CD4-positive, alpha-beta T cell treated with Interleukin-6 at 100 ng/mL for 8 hours (primary cell): ENCODE measurements at regions not wholly inside any gene's neighbourhood (a gene's known extent, or its start where the extent isn't known, plus 50 kb on each side); places are given as distances from the start of the nearest gene placed in this dataset.
"Not testable (repeated sequence)": the region's sequence is repeated elsewhere in the genome, so short reads cannot be mapped to it uniquely, and the experiment has no call there.

Source experiments
- DNase-seq: peaks from one replicate; pipeline ENCODE4 v3.0.0-alpha.2; 2020; ENCODE audit warnings: mixed read lengths, low spot score

DNA sequence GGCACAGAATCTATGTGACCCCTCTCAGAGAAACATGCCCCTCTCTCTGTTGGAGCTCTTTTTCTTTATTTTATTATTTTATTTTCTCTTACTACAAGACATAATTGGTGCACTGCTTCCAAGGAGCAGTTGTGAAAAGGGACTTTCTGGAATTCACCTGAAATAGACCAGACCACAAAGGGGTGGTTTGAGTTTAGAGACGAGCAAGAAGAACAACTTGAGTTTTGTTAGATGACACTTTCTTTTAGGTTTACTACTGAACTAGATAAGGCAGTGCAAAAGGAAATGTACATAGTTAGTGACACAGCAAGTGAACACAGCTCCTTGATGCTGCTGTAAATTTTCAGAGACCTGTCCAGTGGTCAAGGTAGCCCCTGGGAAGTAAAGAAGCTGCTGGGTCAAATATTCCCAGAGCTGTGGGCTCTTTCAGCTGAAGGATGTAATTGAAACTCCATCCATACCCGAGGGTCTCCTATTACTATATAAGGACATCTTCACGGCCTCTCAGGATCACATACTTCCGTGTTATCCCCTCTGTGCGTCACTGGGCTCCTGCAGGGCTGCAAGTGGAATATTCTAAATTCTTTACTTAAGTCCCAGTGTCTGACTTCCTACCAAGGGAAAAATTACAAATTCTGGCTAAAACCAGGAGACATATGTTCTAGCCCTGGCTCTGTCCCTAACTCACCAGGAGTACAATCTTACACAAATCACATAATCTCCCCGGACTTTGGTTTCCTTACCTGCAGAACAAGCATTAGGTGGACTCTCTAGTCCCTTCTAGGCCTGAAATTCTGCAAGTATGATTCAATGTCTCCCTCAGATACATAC lies 69.1 kb upstream of the ADTRP start:
- DNase-seq: no peak

GRCh38 chr6:11847068-11847467 lies 68.5 kb upstream of the ADTRP start:
- not testable (repeated sequence) for DNase-seq

- no peak for DNase-seq
Measured at GRCh38 chr6:11845664-11846577, 67.3 kb upstream of the ADTRP start.

GRCh38 chr6:11842795-11843194 lies 64.2 kb upstream of the ADTRP start:
- DNase-seq: not testable (repeated sequence)

GRCh38 chr6:11835065-11835464 lies 56.5 kb upstream of the ADTRP start:
- DNase-seq: no peak

DNA sequence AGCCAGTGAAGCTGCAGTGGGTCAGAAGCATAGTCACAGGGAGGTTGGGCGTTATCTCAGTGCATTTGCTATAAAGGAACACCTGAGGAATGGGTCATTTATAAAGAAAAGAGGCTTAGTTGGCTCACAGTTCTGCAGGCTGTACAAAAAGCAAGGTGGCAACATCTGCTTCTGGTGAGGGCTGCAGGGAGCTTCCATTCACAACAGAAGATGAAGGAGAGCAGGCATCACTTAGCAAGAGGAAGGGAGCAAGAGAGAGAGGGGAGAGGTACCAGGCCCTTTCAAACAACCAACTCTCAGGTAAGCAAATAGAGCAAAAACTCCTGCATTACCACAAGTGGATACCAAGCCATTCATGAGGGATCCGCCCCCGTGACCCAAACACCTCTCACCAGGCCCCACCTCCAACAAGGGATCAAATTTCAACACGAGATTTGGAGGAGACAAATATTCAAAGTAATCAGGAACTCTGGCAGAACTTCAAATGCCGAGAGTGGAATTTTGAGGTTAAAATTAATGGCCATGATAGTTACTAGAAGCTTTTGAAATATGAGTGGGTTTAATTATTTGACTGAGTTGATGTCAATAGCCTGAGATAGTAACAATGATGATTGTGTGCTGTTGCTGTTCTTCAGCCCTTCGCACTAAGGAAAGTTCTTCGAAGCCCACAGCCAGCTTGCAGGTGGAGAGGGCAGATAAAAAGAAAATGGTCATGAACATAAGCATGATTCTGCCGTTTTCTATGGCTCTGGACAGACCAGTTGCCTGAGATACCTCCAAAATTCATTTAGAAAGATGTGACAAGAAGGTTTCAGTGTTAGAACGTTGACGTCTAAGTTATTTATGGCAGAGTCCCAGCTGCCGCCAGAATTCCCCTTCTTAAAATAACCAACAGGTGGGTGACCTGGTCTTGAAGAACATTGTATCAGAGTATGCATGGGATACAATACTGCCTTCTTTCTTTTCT lies 55.3 kb upstream of the ADTRP start:
- no peak for DNase-seq

DNA sequence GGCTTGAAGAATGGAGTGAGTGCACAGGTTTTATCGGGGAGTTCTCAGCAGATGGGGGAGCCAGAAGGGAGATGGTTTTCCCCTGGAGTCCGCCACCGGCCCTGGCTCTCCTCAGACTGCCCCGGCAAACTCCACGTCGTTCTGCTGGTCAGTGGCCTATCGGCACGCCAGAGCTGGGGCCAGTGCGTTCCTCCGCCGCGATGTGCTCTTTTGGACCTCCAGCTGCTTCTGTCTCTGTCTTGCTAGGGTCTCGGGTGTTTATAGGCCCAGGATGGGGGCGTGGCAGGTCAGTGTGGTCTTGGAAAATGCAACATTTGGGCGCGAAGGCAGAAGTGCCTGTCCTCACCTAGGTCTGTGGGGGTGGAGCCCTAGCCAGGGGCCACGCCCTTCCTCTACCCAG lies 53.0 kb upstream of the ADTRP start:
- no peak for DNase-seq

DNA sequence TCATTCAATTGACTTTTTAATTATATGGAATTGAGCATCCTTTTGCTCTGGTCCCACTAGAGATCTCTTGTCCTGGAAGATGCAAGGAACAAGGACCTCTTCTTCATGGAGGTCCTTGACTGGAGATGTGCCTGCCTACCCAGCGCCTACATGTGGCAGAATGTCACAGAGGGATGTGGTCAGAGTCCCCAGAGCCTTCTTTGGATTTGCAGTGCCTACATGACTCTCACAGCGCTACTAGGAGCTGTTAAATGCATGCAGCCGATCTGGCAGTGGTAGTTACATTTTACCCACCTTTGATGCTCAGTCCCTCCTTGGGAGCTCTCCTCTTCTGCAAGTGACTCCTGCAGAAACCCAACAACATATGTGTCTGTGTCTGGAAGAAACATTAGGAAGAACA lies 51.9 kb upstream of the ADTRP start:
- no peak for DNase-seq

- no peak for DNase-seq
Measured at GRCh38 chr6:11830105-11830504, 51.5 kb upstream of the ADTRP start.

DNA sequence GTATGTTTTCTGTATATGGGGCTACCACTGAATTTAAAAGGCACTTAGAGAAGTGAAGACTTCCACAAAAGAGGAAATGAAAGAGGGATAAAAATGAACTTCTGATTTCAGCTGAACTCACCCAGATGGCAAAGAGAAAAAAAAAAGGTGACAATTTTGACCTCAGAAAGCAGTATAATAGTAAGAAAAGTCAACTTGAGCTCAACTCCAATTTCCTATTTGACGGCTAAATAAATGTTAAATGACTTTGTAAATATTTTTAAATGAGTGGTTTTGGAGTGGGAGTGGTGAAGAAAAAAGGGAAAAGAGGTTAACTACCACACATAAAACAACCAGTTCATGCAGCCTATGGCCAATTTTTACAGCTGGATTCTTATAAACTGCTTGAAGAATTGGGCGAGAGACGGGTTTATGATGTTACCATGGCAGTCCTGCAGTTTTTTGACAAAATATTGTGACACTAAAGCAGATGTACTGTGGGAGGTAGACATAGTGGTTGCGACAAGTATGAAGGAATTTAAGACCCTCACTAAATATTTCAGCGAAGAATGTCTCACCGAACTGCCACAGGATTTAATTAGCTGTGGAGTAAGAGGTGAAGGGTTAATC lies 49.8 kb upstream of the ADTRP start:
- DNase-seq: no peak
